K562 (cell line): ENCODE measurements at regions not wholly inside any gene's neighbourhood (a gene's known extent, or its start where the extent isn't known, plus 50 kb on each side); places are given as distances from the start of the nearest gene placed in this dataset.

Source experiments
- ATAC-seq: fragments of 200-7000 bp; cut with Tn5 transposase; 3 replicates; pipeline ENCODE4 v1.9.1; 2020; ENCODE audit warnings: moderate library complexity
- BruUV-seq: library from RNA; stranded (reverse); fragments of 400-500 nt; replicated peaks from 2 replicates; lab custom pipeline; 2021; lab: Mats Ljungman, UMichigan
- CTCF ChIA-PET: fragments of 300-600 bp; formaldehyde crosslinking; extraction: SDS; loops from one replicate; lab custom pipeline; 2021; ENCODE audit warnings: low intra/inter-chr PET ratio; lab: Yijun Ruan, JAX
- POLR2A ChIA-PET: fragments of 300-600, 350-650 bp; sonication (Branson Sonifier 250); formaldehyde crosslinking; extraction: SDS; loops from one replicate; lab custom pipeline; 2021; ENCODE audit warnings: antibody characterized with exemption, inconsistent platforms; lab: Yijun Ruan, JAX
- DNase-seq, 4 experiments: peaks; one replicate each; pipeline versions ENCODE4 v3.0.0 to v3.0.0-alpha.2; 2011 to 2018; ENCODE audit warnings: low spot score in 3 of 4, mixed read lengths in 3 of 4; ENCODE audit errors: extremely low read depth in 1 of 4
- FAIRE-seq: peaks from 2 replicates; lab custom pipeline; 2011; peaks lifted over from hg19 to GRCh38; lab: Jason Lieb, UNC
- H2AFZ ChIP-seq: 2 replicates; pipeline ENCODE4 v1.6.0; 2011; ENCODE audit warnings: low read depth, low read length, control low read depth, inconsistent platforms
- H3K27ac ChIP-seq: fragments of 200-600 bp; 3 replicates; pipeline ENCODE4 v1.8.0; 2011; ENCODE audit warnings: low read depth, mild to moderate bottlenecking, control low read depth, inconsistent platforms, low read length, moderate library complexity, mixed read lengths; ENCODE audit errors: extremely low read depth
- H3K27me3 ChIP-seq, 2 experiments: fragments of 300-600 bp in 1 of 2; 2 replicates in 1 of 2; 3 replicates in 1 of 2; pipeline versions ENCODE4 v1.6.0 to v1.8.0; 2011; ENCODE audit warnings: inconsistent platforms in 2 of 2, low read length in 2 of 2, mild to moderate bottlenecking in 1 of 2, mixed read lengths in 1 of 2, moderate library complexity in 1 of 2; ENCODE audit not compliant: control insufficient read depth in 2 of 2, insufficient read depth in 2 of 2
- H3K36me3 ChIP-seq: fragments of 300-600 bp; 3 replicates; pipeline ENCODE4 v1.8.0; 2011; ENCODE audit warnings: mild to moderate bottlenecking, low read length, inconsistent platforms; ENCODE audit not compliant: control insufficient read depth, insufficient read depth
- H3K4me1 ChIP-seq, 2 experiments: fragments of 200-600 bp in 1 of 2; replicated peaks in 1 of 2; 2 replicates in 1 of 2; 3 replicates in 1 of 2; pipeline versions ENCODE4 v1.5.1 to v1.8.0; 2011; ENCODE audit warnings: inconsistent platforms in 2 of 2, low read length in 2 of 2, mild to moderate bottlenecking in 1 of 2, mixed read lengths in 1 of 2, moderate library complexity in 1 of 2; ENCODE audit not compliant: control insufficient read depth in 2 of 2, insufficient read depth in 2 of 2
- H3K4me2 ChIP-seq: 2 replicates; pipeline ENCODE4 v1.6.1; 2011; ENCODE audit warnings: low read length, control low read depth, inconsistent platforms, mixed read lengths; ENCODE audit not compliant: insufficient read depth
- H3K4me3 ChIP-seq: fragments of 200-600 bp; sonication (generic), shearing (Covaris generic); 2 replicates; pipeline ENCODE4 v1.5.1; 2016; ENCODE audit warnings: control low read depth, inconsistent platforms
- H3K79me2 ChIP-seq: fragments of 200-600 bp; 3 replicates; pipeline ENCODE4 v1.8.0; 2011; ENCODE audit warnings: low read length, inconsistent platforms; ENCODE audit not compliant: control insufficient read depth, insufficient read depth
- H3K9ac ChIP-seq, 2 experiments: 2 replicates each; pipeline versions ENCODE4 v1.6.0 to v1.6.1; 2011; ENCODE audit warnings: low read depth in 2 of 2, low read length in 2 of 2, control low read depth in 1 of 2, inconsistent platforms in 1 of 2, mild to moderate bottlenecking in 1 of 2, mixed read lengths in 1 of 2; ENCODE audit not compliant: insufficient read depth in 1 of 2
- H3K9me1 ChIP-seq: one replicate; pipeline ENCODE4 v1.6.0; 2011; ENCODE audit warnings: inconsistent platforms, mild to moderate bottlenecking, low read length, moderate library complexity; ENCODE audit not compliant: control insufficient read depth, insufficient read depth
- H3K9me3 ChIP-seq: replicated peaks from 2 replicates; pipeline ENCODE4 v1.5.1; 2011; ENCODE audit warnings: low read depth, low read length, inconsistent platforms; ENCODE audit not compliant: control insufficient read depth, insufficient read depth
- H4K20me1 ChIP-seq: replicated peaks from 2 replicates; pipeline ENCODE4 v1.6.1; 2011; ENCODE audit warnings: low read length, inconsistent platforms, mixed read lengths; ENCODE audit not compliant: control insufficient read depth, insufficient read depth
- GATAD2B ChIP-seq: fragments of 450-650 bp; IDR thresholded peaks from 2 replicates; pipeline ENCODE4 v1.6.1; 2017; ENCODE audit warnings: mild to moderate bottlenecking, borderline replicate concordance
- ILK ChIP-seq: fragments of 450-650 bp; IDR thresholded peaks from 2 replicates; pipeline ENCODE4 v1.6.1; 2016; ENCODE audit warnings: missing genetic modification characterization, low read depth, mild to moderate bottlenecking, missing compliant biosample characterization, moderate library complexity, borderline replicate concordance
- LARP7 ChIP-seq: fragments of 450-650 bp; IDR thresholded peaks from 2 replicates; pipeline ENCODE4 v1.6.1; 2016
- MEIS2 ChIP-seq: fragments of 450-650 bp; IDR thresholded peaks from 2 replicates; pipeline ENCODE4 v1.6.1; 2014; ENCODE audit warnings: mild to moderate bottlenecking; ENCODE audit not compliant: partially characterized antibody
- MYC ChIP-seq, 2 experiments: fragments of 250-450 bp in 1 of 2; sonication (Bioruptor Pico) in 1 of 2; IDR thresholded peaks; 2 replicates each; pipeline versions ENCODE4 v1.5.1 to v1.6.1; 2012 to 2021; ENCODE audit warnings: low read depth in 2 of 2, borderline replicate concordance in 1 of 2, improper control_type of control experiment in 1 of 2, low read length in 1 of 2, mild to moderate bottlenecking in 1 of 2, moderate library complexity in 1 of 2
- NFATC3 ChIP-seq: fragments of 450-650 bp; IDR thresholded peaks from 2 replicates; pipeline ENCODE4 v1.6.1; 2017; ENCODE audit warnings: mild to moderate bottlenecking
- PRPF4 ChIP-seq: fragments of 200-400 bp; formaldehyde crosslinking; IDR thresholded peaks from one replicate; pipeline ENCODE4 v1.6.1; 2017; ENCODE audit warnings: low read length, low read depth, mild to moderate bottlenecking; ENCODE audit not compliant: insufficient read depth, poor library complexity, severe bottlenecking
- RCOR1 ChIP-seq, 2 experiments: IDR thresholded peaks; 2 replicates each; pipeline ENCODE4 v1.6.1; 2012; ENCODE audit warnings: low read depth in 2 of 2, low read length in 2 of 2, borderline replicate concordance in 1 of 2, improper control_type of control experiment in 1 of 2
- THRAP3 ChIP-seq: fragments of 450-650 bp; IDR thresholded peaks from 2 replicates; pipeline ENCODE4 v1.6.1; 2016; ENCODE audit warnings: mild to moderate bottlenecking, inconsistent platforms, borderline replicate concordance
- U2AF1 ChIP-seq: fragments of 200-400 bp; formaldehyde crosslinking; optimal IDR thresholded peaks from 2 replicates; pipeline ENCODE3; 2017; ENCODE audit warnings: mild to moderate bottlenecking, low read depth, low read length, moderate library complexity
- WGBS: fragments of 100-300 bp; shearing (Covaris generic); methylation state at CpG from one replicate; pipeline ENCODE4 v1.1.6; 2016; ENCODE audit warnings: low coverage, mixed read lengths; ENCODE audit not compliant: insufficient coverage; ENCODE audit errors: missing lambda C conversion rate; 5-methylcytosine and 5-hydroxymethylcytosine counted together
- in situ Hi-C: fragments of 300-500 bp; cut with MboI; formaldehyde crosslinking; loops from 4 replicates; pipeline ENCODE4 v1.15.0; 2018; ENCODE audit warnings: inconsistent platforms, mixed read lengths
- intact Hi-C: fragments of 100-400 bp; cut with micrococcal nuclease; formaldehyde crosslinking; loops from 2 replicates; pipeline ENCODE4 v1.14.2; 2022
- TF ChIP-seq, protein P1 (sequence below): fragments of 250-450 bp; sonication (Bioruptor Pico); IDR thresholded peaks from 2 replicates; pipeline ENCODE4 v1.5.0; 2022; ENCODE audit warnings: mild to moderate bottlenecking

DNA sequence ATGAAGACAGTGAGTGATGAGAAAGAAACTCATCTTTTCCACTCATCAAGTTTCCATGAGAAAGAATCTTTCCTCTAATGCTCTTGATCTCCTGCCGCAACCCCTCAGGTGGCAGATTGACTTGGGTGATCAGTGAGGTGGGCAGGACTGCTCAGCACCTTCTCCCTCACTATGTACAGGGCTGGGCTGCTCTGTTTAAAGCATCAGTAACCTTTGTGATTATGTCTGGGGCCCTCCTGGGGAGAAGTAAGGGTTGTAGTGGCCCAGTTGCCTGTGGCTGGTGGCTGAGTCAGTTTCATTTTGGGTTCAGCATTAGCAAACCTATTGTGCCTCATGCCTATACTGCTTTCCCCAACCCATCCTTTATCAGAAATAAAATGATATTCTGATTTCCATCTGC lies 366.0 kb downstream of the TTLL7 start:
- DNase-seq (no peak), ATAC-seq (no peak), FAIRE-seq (no peak)
- Histone ChIP-seq H3K9me3 (no peaks in the 10 kb centered on the region), H3K4me2 (no peak overlapping the region), H3K36me3 (no peaks in the 10 kb centered on the region), H2AFZ (no peak overlapping the region), H3K27ac (no peak overlapping the region), H3K27me3 (no peaks in the 10 kb centered on the region), H4K20me1 (no peaks in the 10 kb centered on the region), H3K9me1 (no peaks in the 10 kb centered on the region), H3K4me1 (no peaks in the 10 kb centered on the region), H3K79me2 (no peaks in the 10 kb centered on the region), H3K4me3 (no peak overlapping the region), H3K9ac (no peak overlapping the region)
- TF ChIP-seq, protein P1, sequence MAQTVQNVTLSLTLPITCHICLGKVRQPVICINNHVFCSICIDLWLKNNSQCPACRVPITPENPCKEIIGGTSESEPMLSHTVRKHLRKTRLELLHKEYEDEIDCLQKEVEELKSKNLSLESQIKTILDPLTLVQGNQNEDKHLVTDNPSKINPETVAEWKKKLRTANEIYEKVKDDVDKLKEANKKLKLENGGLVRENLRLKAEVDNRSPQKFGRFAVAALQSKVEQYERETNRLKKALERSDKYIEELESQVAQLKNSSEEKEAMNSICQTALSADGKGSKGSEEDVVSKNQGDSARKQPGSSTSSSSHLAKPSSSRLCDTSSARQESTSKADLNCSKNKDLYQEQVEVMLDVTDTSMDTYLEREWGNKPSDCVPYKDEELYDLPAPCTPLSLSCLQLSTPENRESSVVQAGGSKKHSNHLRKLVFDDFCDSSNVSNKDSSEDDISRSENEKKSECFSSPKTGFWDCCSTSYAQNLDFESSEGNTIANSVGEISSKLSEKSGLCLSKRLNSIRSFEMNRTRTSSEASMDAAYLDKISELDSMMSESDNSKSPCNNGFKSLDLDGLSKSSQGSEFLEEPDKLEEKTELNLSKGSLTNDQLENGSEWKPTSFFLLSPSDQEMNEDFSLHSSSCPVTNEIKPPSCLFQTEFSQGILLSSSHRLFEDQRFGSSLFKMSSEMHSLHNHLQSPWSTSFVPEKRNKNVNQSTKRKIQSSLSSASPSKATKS (CRISPR knock-in tag) = no peak
- TF ChIP-seq MEIS2 = no peak
- no peak for TF ChIP-seq MYC (IDR thresholded peaks at IDR 0.05; ENCODE audit: low read depth, low read length)
- TF ChIP-seq MYC (CRISPR knock-in tag; IDR thresholded peaks at IDR 0.05; ENCODE audit: borderline replicate concordance, low read depth) = no peak
- TF ChIP-seq ILK (tag) = no peak
- TF ChIP-seq THRAP3 = no peak
- no peak for TF ChIP-seq RCOR1 (IDR thresholded peaks at IDR 0.05; ENCODE audit: borderline replicate concordance in 1 of 2, low read depth in 2 of 2, low read length in 2 of 2)
- no peak for TF ChIP-seq LARP7
- TF ChIP-seq PRPF4 = no peak
- no peak for TF ChIP-seq GATAD2B
- TF ChIP-seq U2AF1 = no peak
- TF ChIP-seq NFATC3 = no peak
- in situ Hi-C loops = no loop called here
- BruUV-seq = no TSS peak
- intact Hi-C loops = no loop called here
- POLR2A ChIA-PET = no interaction called here
- CTCF ChIA-PET = no interaction called here
- 0% methylated on average over 1 of the region's 1 CpG for WGBS
